Stimulated activated naive CD8-positive, alpha-beta T cell treated with anti-CD3 and anti-CD28 coated beads, Interleukin-15, amount 100 ng/mL, for 72 hours (primary cell): ENCODE measurements at regions not wholly inside any gene's neighbourhood (a gene's known extent, or its start where the extent isn't known, plus 50 kb on each side); places are given as distances from the start of the nearest gene placed in this dataset.

Experiments used
- ATAC-seq: fragments of 150-1000 bp; cut with Tn5 transposase; 2 replicates; pipeline ENCODE4 v1.10.0; 2021; ENCODE audit warnings: mild to moderate bottlenecking, moderate library complexity
- DNase-seq, 2 donors: peaks; one replicate each; pipeline ENCODE4 v3.0.0; 2021 to 2022
- H3K27ac Mint-ChIP-seq, 2 donors: one replicate each; pipeline ENCODE4 v1.8.0; 2022; ENCODE audit warnings: mild to moderate bottlenecking in 2 of 2, mixed read lengths in 2 of 2, moderate library complexity in 2 of 2
- H3K27me3 Mint-ChIP-seq: one replicate; pipeline ENCODE4 v1.8.0; 2022; ENCODE audit warnings: mixed read lengths
- H3K4me1 Mint-ChIP-seq: one replicate; pipeline ENCODE4 v1.8.0; 2022; ENCODE audit warnings: mild to moderate bottlenecking, mixed read lengths
- H3K4me3 Mint-ChIP-seq, 2 donors: one replicate each; pipeline ENCODE4 v1.8.0; 2022; ENCODE audit warnings: mild to moderate bottlenecking in 2 of 2, mixed read lengths in 2 of 2, moderate library complexity in 1 of 2
- H3K9me3 Mint-ChIP-seq, 2 donors: one replicate each; pipeline ENCODE4 v1.8.0; 2022; ENCODE audit warnings: mixed read lengths in 2 of 2

GRCh38 chr4:62872856-62873255 lies 1536.4 kb downstream of the TECRL start:
- no peak overlapping the region for H3K4me3 Mint-ChIP-seq
- no peak for ATAC-seq
- DNase-seq: no peak

GRCh38 chr4:62871078-62871477 lies 1538.2 kb downstream of the TECRL start:
- no peak for DNase-seq
- peaks cover 9 to 11% of the 10 kb centered on the region in 2 donors for H3K9me3 Mint-ChIP-seq
- no peaks in the 10 kb centered on the region for H3K27me3 Mint-ChIP-seq
- no peak overlapping the region for H3K4me3 Mint-ChIP-seq
- no peak overlapping the region for H3K27ac Mint-ChIP-seq
- no peaks in the 10 kb centered on the region for H3K4me1 Mint-ChIP-seq
- no peak for ATAC-seq

More at GRCh38 chr4:62872856-62873255, 1536.4 kb downstream of the TECRL start:
- H3K27ac Mint-ChIP-seq: no peak overlapping the region
- H3K9me3 Mint-ChIP-seq: peaks cover 8 to 20% of the 10 kb centered on the region in 2 donors
- no peaks in the 10 kb centered on the region for H3K4me1 Mint-ChIP-seq
- H3K27me3 Mint-ChIP-seq: no peaks in the 10 kb centered on the region

- Mint-ChIP-seq H3K27me3 (no peaks in the 10 kb centered on the region), H3K4me1 (no peaks in the 10 kb centered on the region), H3K9me3 (peaks cover 9 to 13% of the 10 kb centered on the region in 2 donors), H3K27ac (no peak overlapping the region), H3K4me3 (no peak overlapping the region)
- no peak for DNase-seq
- ATAC-seq: no peak
These were observed 1538.8 kb downstream of the TECRL start for GRCh38 chr4:62870451-62870850.

- ATAC-seq (no peak), DNase-seq (no peak)
- peaks cover 7 to 10% of the 10 kb centered on the region in 2 donors for H3K9me3 Mint-ChIP-seq
- H3K27me3 Mint-ChIP-seq: no peaks in the 10 kb centered on the region
- no peaks in the 10 kb centered on the region for H3K4me1 Mint-ChIP-seq
- no peak overlapping the region for H3K27ac Mint-ChIP-seq
- H3K4me3 Mint-ChIP-seq: no peak overlapping the region
These were observed 1544.0 kb downstream of the TECRL start for GRCh38 chr4:62865261-62865660.

DNA sequence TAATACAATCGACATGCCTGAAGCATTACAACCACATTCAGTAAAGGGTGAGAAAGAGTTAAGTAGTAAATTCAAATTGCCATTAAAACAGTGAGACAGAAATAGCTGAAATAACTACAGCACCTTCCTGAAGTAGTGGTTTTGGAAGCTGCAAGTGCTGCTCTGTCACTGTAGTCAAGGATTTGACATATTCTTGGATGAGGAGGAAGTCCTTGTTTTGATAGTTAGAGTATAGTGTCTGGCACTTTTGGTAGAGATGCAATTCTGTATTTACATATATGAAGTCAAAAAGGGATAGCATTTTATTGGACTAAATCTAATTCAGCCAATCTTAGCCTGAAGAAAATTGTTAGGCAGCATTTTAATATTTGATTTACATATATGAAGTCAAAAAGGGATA lies 1559.6 kb downstream of the TECRL start:
- Mint-ChIP-seq H3K4me1 (no peaks in the 10 kb centered on the region), H3K4me3 (no peak overlapping the region)

GRCh38 chr4:62835631-62836030 lies 1573.6 kb downstream of the TECRL start:
- Mint-ChIP-seq H3K9me3 (peaks cover 9 to 23% of the 10 kb centered on the region in 2 donors), H3K4me3 (no peak overlapping the region), H3K4me1 (no peaks in the 10 kb centered on the region), H3K27me3 (no peaks in the 10 kb centered on the region), H3K27ac (no peak overlapping the region)
- DNase-seq (no peak), ATAC-seq (no peak)

More for the DNA sequence above, 1559.6 kb downstream of the TECRL start:
- DNase-seq (no peak), ATAC-seq (no peak)
- Mint-ChIP-seq H3K27ac (no peak overlapping the region), H3K9me3 (peaks cover 9 to 12% of the 10 kb centered on the region in 2 donors), H3K27me3 (no peaks in the 10 kb centered on the region)

DNA sequence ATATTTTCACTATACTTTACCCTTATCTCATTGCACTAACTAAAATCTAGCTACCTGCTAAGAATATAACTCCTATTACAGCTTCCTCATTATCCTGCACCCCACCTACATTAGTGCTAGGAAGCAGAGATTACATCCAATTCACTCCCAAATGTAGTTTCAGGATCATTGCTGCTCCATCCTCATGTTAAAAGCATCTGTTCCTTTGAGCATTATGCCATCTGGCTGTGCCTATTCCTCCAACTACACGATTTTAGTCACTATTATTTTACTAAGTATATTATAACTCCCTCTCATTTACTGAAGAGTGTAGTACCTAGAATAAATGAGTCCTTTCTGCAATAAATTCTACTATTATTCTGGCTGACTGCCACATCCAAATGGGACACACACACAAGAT lies 1586.9 kb downstream of the TECRL start:
- Mint-ChIP-seq H3K9me3 (peaks cover 11 to 24% of the 10 kb centered on the region in 2 donors), H3K4me3 (no peak overlapping the region), H3K27ac (no peak overlapping the region), H3K27me3 (no peaks in the 10 kb centered on the region), H3K4me1 (no peaks in the 10 kb centered on the region)
- no peak for ATAC-seq
- DNase-seq: no peak

- peaks cover 0 to 3% of the 10 kb centered on the region in 2 donors for H3K9me3 Mint-ChIP-seq
- H3K27ac Mint-ChIP-seq: no peak overlapping the region
- H3K4me1 Mint-ChIP-seq: no peaks in the 10 kb centered on the region
- no peaks in the 10 kb centered on the region for H3K27me3 Mint-ChIP-seq
- ATAC-seq (no peak), DNase-seq (no peak)
- no peak overlapping the region for H3K4me3 Mint-ChIP-seq
These were observed 1592.7 kb downstream of the TECRL start for GRCh38 chr4:62816566-62816965.

DNA sequence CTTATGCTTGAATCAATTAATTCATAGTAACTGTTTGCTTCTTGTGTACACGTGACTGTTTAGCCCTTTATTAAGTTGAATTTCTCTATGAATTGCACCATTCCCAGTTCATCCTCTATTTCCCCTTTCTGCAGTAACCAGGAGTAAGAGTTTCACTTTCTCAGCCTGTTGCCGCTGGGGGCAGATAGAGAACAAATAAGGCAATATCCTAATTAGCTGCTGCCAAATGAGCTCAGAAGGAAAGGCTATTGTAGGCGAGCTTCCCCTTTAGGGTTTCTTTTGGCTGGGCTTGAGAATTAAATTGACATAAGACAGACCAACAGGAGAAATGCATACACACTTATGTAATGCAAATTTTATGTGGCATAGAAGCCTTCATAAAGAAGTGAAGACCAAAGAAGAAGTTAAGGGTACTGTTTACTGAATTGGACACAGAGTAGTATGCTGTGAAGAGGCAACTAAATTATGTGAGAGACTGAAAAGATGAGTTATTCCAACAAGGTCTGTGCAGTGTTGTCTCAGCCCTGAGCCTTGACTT lies 1594.7 kb downstream of the TECRL start:
- no peak overlapping the region for H3K4me3 Mint-ChIP-seq

DNA sequence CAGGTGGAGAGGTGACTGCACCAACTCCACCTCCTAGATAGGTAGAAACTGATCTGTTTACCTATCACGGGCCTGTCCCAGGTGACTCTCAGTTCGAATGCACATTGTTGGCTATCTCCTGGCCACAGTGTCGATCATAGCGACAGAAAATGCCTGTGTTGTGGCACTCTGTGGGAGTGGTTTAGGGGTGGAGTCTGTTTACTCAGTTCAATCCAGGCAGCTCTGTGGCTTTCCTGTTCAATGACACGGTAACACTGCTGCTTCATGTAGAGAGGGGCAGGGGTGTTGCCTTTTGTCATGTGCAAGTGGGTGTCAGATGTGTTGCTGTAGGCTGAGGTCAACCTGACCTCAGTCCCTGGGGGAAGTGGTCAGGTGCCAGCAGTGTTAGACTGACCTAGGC lies 1602.4 kb downstream of the TECRL start:
- ATAC-seq: no peak
- H3K4me3 Mint-ChIP-seq: no peak overlapping the region
- peaks cover 0 to 8% of the 10 kb centered on the region in 2 donors for H3K9me3 Mint-ChIP-seq
- no peaks in the 10 kb centered on the region for H3K27me3 Mint-ChIP-seq
- no peak overlapping the region for H3K27ac Mint-ChIP-seq
- no peak for DNase-seq
- H3K4me1 Mint-ChIP-seq: no peaks in the 10 kb centered on the region

More for the DNA sequence above, 1594.7 kb downstream of the TECRL start:
- Mint-ChIP-seq H3K27ac (no peak overlapping the region), H3K9me3 (no peaks in the 10 kb centered on the region), H3K4me1 (no peaks in the 10 kb centered on the region), H3K27me3 (no peaks in the 10 kb centered on the region)
- DNase-seq (no peak), ATAC-seq (no peak)

DNA sequence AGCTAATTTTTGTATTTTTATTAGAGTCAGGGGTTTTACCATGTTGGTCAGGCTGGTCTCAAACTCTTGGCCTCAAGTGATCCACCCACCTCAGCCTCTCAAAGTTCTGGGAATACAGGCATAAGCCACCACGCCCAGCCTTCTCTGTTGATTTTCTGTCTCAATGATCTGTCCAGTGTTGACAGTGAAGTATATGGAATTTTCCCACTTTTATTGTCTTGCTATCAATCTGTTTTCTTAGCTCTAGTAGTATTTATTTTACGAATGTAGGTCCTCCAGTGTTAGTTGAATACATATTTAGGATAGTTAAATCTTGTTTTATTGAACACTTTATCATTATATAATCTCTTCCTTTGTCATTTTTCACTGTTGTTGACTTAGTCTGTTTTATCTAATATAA lies 1603.9 kb downstream of the ADGRL3 start:
- Mint-ChIP-seq H3K9me3 (peaks cover 0 to 8% of the 10 kb centered on the region in 2 donors), H3K27ac (no peak overlapping the region), H3K4me1 (no peaks in the 10 kb centered on the region), H3K27me3 (no peaks in the 10 kb centered on the region), H3K4me3 (no peak overlapping the region)
- DNase-seq (no peak), ATAC-seq (no peak)

DNA sequence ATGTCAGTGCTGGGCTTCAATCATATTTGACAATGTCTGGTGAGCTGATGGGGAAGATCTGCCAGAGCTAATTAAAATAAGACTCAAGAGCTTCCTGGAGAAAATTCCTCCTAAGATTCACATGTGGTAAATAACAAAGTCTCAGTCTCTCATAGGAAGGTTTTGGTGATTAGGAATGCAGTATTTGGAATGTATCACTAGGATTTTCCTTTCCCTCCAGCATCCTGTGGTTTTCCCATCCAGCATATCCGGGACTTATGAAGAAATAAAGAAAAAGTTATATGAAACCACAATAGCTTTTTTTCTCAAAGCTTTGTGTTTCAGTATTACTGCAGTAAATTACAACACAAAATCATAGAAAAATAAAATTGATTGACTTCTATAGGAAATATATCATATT lies 1597.1 kb downstream of the ADGRL3 start:
- no peaks in the 10 kb centered on the region for H3K27me3 Mint-ChIP-seq
- no peak for ATAC-seq
- H3K9me3 Mint-ChIP-seq: peaks cover 0 to 14% of the 10 kb centered on the region in 2 donors
- H3K4me3 Mint-ChIP-seq: no peak overlapping the region
- no peak overlapping the region for H3K27ac Mint-ChIP-seq
- no peak for DNase-seq
- H3K4me1 Mint-ChIP-seq: no peaks in the 10 kb centered on the region

DNA sequence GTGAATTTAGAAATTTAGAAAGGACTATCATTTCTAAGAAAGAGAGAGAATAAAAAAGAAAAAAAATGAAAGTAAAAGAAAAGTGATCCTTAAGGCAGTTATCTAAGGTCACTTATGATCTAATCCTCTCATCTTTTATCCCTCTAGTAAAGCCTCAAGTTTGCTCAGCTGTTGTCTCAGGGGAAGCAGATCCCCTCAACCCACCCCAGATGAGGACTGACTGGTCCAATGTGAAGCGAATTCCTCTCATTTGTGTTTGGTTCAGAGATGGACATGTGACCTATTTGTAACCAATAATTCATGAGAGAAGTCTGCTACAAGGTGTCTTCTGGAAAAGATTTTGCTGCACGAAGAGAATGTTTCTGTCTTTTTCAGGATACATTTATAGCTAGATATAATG lies 1591.3 kb downstream of the ADGRL3 start:
- no peak for DNase-seq
- H3K4me1 Mint-ChIP-seq: no peaks in the 10 kb centered on the region
- no peak overlapping the region for H3K4me3 Mint-ChIP-seq
- H3K9me3 Mint-ChIP-seq: peaks cover 5 to 7% of the 10 kb centered on the region in 2 donors
- no peak overlapping the region for H3K27ac Mint-ChIP-seq
- ATAC-seq: no peak
- no peaks in the 10 kb centered on the region for H3K27me3 Mint-ChIP-seq

DNA sequence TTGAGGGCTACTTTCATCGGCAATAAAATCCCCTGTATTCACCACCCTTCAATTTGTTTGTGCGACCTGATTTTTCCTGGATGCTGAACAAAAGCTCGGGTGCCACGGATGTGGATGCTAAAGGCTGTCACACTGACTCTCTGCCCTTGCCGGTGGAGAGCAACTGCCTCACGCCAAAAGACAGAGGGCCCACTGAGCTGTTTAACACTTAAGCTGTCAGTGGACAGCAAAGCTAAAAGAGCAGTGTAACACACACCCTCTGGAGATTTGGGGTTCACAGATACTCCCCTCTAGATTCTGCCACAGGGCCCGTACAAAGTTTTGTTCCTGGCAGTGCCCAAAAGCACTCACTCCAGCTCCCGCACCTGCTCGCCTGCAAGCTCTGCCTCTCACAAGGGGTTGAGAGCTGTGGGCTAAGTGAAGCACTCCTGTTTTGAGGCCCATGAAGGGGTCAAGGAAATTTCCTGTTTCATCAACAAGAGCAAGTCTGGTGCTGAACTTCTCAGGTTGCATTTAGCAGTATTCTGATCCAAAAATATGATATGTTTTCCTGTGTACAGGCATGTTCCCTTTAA lies 1571.9 kb downstream of the ADGRL3 start:
- Mint-ChIP-seq H3K4me1 (no peaks in the 10 kb centered on the region), H3K27ac (no peak overlapping the region)

DNA sequence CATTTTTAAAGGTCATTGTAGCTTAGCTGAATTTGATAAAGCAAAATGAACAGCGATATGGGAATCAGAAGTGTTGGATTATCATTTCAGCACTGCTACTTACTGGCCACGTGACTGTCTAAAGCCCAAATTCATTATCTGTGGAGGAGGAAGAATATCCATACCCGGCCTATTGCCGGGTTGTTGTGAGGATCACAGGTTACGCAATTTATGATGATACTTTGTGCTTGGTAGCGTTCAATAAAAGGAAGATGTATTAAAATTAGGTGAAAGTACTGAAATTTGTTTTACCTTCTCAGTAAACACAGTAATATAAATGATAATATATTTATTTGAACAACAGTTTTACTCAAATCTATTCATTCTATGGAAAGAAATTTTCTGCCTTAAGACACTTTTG lies 1540.2 kb downstream of the ADGRL3 start:
- H3K27me3 Mint-ChIP-seq: no peaks in the 10 kb centered on the region
- ATAC-seq: no peak
- DNase-seq: no peak
- no peak overlapping the region for H3K27ac Mint-ChIP-seq
- peaks cover 0 to 11% of the 10 kb centered on the region in 2 donors for H3K9me3 Mint-ChIP-seq
- H3K4me3 Mint-ChIP-seq: no peak overlapping the region
- H3K4me1 Mint-ChIP-seq: no peaks in the 10 kb centered on the region

More for the DNA sequence above, 1571.9 kb downstream of the ADGRL3 start:
- Mint-ChIP-seq H3K4me3 (no peak overlapping the region), H3K9me3 (peaks cover 21 to 24% of the 10 kb centered on the region in 2 donors), H3K27me3 (no peaks in the 10 kb centered on the region)
- ATAC-seq: no peak
- DNase-seq: no peak

GRCh38 chr4:62717154-62717553 lies 1517.0 kb downstream of the ADGRL3 start:
- Mint-ChIP-seq H3K27ac (no peak overlapping the region), H3K4me1 (no peaks in the 10 kb centered on the region), H3K27me3 (no peaks in the 10 kb centered on the region), H3K4me3 (no peak overlapping the region), H3K9me3 (no peaks in the 10 kb centered on the region)
- DNase-seq (no peak), ATAC-seq (no peak)

DNA sequence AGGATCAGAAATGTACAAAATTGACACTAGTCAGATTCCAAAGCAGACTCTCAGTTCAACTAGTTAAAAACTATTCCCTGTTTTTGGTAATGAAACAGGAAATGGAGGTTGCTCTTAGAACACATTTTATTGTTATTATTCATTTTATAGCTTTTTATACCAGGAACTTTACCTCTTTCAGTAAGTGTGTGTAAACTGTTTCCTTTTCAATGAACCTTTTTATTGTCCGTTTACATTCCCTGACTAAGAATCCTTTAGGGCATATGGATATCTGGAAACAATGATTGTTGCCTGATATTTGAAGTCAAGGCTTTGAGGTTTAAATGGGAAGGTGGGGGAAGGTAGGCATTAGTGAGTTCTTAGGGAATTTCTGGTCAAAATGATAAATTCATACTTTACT lies 1511.4 kb downstream of the ADGRL3 start:
- Mint-ChIP-seq H3K9me3 (peaks cover 0 to 5% of the 10 kb centered on the region in 2 donors), H3K4me3 (no peak overlapping the region)
- no peak for ATAC-seq

More for the DNA sequence above, 1511.4 kb downstream of the ADGRL3 start:
- H3K27me3 Mint-ChIP-seq: no peaks in the 10 kb centered on the region
- H3K4me1 Mint-ChIP-seq: no peaks in the 10 kb centered on the region
- H3K27ac Mint-ChIP-seq: no peak overlapping the region
- DNase-seq: no peak
